ENCODE measurements at regions not wholly inside any gene's neighbourhood (a gene's known extent, or its start where the extent isn't known, plus 50 kb on each side); places are given as distances from the start of the nearest gene placed in this dataset.

DNA sequence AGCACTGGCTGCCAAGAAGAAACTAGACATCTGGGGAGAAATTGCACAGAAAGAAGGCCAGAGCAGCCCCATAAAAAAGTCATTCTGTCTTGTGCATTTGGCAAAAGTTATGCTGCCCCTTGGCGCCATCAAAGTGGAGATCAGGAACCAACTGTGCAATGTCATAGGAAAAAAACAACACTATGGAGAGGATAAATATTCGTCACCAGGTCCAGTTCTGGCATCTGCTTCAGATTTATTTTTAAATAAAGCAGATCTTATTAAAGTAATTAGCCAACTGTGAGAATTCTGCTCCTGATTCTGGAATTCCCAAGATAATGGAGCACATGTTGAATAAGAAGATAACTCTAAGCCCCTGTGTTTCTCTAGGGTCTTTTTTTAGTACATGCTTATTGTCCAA is 500.0 kb upstream of the IL12A start:
- no peak overlapping the region for H3K27ac ChIP-seq (ENCODE audit: low read depth, low read length)
- H3K9me2 ChIP-seq (replicated peaks; ENCODE audit: insufficient read depth, low read length), result no peaks in the 10 kb centered on the region
- no peak overlapping the region for H3K9ac ChIP-seq (ENCODE audit: low read length)
- H3K27me3 ChIP-seq (ENCODE audit: low read length), result no peaks in the 10 kb centered on the region
- no peaks in the 10 kb centered on the region for H4K20me1 ChIP-seq (ENCODE audit: low read depth, low read length)
- H3F3A ChIP-seq (ENCODE audit: insufficient read depth), result no peaks in the 10 kb centered on the region
- H3K79me2 ChIP-seq (ENCODE audit: insufficient read depth, low read length), result no peaks in the 10 kb centered on the region
- no peak overlapping the region for H3K4me3 ChIP-seq (ENCODE audit: insufficient read depth, low read length, poor library complexity, severe bottlenecking)
- H3K36me3 ChIP-seq (ENCODE audit: low read length), result no peaks in the 10 kb centered on the region
- H3K4me2 ChIP-seq (ENCODE audit: low read depth, low read length, poor library complexity, severe bottlenecking), result no peak overlapping the region
- H3K9me3 ChIP-seq (ENCODE audit: insufficient read depth, low read length), result no peaks in the 10 kb centered on the region
- H2AFZ ChIP-seq (ENCODE audit: low read depth, low read length, severe bottlenecking), result no peak overlapping the region
- TF ChIP-seq, protein P1, sequence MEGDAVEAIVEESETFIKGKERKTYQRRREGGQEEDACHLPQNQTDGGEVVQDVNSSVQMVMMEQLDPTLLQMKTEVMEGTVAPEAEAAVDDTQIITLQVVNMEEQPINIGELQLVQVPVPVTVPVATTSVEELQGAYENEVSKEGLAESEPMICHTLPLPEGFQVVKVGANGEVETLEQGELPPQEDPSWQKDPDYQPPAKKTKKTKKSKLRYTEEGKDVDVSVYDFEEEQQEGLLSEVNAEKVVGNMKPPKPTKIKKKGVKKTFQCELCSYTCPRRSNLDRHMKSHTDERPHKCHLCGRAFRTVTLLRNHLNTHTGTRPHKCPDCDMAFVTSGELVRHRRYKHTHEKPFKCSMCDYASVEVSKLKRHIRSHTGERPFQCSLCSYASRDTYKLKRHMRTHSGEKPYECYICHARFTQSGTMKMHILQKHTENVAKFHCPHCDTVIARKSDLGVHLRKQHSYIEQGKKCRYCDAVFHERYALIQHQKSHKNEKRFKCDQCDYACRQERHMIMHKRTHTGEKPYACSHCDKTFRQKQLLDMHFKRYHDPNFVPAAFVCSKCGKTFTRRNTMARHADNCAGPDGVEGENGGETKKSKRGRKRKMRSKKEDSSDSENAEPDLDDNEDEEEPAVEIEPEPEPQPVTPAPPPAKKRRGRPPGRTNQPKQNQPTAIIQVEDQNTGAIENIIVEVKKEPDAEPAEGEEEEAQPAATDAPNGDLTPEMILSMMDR (IDR thresholded peaks at IDR 0.05; ENCODE audit: insufficient read depth, low read length, poor library complexity, severe bottlenecking), result no peak
- no peak for TF ChIP-seq EZH2phosphoT487 (conservative IDR thresholded peaks at IDR 0.05; ENCODE audit: low read length)

DNA sequence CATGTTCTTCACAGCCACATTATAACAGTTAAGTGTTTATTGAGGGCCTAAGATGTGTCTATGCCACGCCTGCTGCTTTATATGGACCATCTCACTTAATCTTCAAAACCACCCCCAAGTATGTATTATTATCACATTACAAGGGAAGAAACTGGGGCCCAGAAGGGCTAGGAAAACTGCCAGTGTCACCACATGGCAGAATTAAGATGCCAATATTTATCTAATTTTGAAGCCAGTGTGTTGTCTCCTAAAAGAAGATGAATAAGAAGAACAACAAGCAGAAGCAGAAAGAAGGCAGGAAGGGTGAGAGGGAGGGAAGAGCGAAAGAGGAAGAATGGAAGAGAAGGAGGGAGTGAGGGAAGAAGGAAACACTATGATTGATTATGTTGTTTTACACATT is 491.3 kb upstream of the IL12A start:
- no peak for TF ChIP-seq EZH2phosphoT487 (conservative IDR thresholded peaks at IDR 0.05; ENCODE audit: low read length)
- TF ChIP-seq, protein P1 (IDR thresholded peaks at IDR 0.05; ENCODE audit: insufficient read depth, low read length, poor library complexity, severe bottlenecking), result no peak
- Histone ChIP-seq H3F3A (ENCODE audit: insufficient read depth) (no peaks in the 10 kb centered on the region), H3K27me3 (ENCODE audit: low read length) (no peaks in the 10 kb centered on the region)

DNA sequence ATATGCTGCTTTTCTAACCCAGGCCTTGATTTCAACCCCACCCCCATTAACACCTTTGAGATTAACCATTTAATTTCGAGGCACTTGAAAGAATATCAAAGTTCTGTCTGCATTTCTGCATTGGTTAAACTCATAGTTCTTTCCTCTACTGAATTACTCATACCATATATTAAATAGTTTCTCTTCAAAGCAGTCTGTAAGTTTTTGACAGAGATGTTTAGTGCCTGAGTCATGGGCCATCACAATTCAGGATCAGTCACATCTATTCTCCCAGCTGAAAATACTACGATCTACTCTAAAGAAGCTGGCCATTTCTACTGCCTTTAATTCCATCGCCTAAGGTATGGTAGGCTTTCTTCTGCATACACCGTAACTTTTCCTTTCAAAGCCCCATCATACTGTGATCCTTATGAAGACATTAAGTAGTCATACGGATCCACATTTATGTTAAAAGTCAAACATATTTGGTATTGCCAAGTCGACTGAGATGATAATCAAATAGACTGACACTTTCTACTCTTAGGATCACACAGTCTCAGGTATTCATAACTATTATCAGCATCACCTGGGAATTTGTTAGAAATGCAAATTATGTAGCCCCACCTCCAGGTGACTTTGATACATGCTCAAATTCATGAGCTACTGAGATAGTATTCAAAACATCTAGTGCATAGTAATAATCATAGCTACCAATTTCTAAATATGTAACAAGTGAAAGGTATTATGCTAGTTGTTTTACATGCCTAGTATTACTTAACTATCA is 489.4 kb upstream of the IL12A start:
- no peaks in the 10 kb centered on the region for H3F3A ChIP-seq (ENCODE audit: insufficient read depth)
- H3K9me2 ChIP-seq (replicated peaks; ENCODE audit: insufficient read depth, low read length), result no peaks in the 10 kb centered on the region
- no peaks in the 10 kb centered on the region for H3K9me3 ChIP-seq (ENCODE audit: insufficient read depth, low read length)
- no peak overlapping the region for H2AFZ ChIP-seq (ENCODE audit: low read depth, low read length, severe bottlenecking)
- H3K4me3 ChIP-seq (ENCODE audit: insufficient read depth, low read length, poor library complexity, severe bottlenecking), result no peak overlapping the region
- H3K4me2 ChIP-seq (ENCODE audit: low read depth, low read length, poor library complexity, severe bottlenecking), result no peak overlapping the region
- no peak overlapping the region for H3K27ac ChIP-seq (ENCODE audit: low read depth, low read length)
- H3K27me3 ChIP-seq (ENCODE audit: low read length), result no peaks in the 10 kb centered on the region
- H3K79me2 ChIP-seq (ENCODE audit: insufficient read depth, low read length), result no peaks in the 10 kb centered on the region
- H3K9ac ChIP-seq (ENCODE audit: low read length), result no peak overlapping the region
- no peaks in the 10 kb centered on the region for H4K20me1 ChIP-seq (ENCODE audit: low read depth, low read length)
- no peaks in the 10 kb centered on the region for H3K36me3 ChIP-seq (ENCODE audit: low read length)
- no peak for TF ChIP-seq EZH2phosphoT487 (conservative IDR thresholded peaks at IDR 0.05; ENCODE audit: low read length)
- TF ChIP-seq, protein P1 (IDR thresholded peaks at IDR 0.05; ENCODE audit: insufficient read depth, low read length, poor library complexity, severe bottlenecking), result no peak

More for the DNA sequence above, 491.3 kb upstream of the IL12A start:
- H2AFZ ChIP-seq (ENCODE audit: low read depth, low read length, severe bottlenecking), result no peak overlapping the region
- no peak overlapping the region for H3K4me2 ChIP-seq (ENCODE audit: low read depth, low read length, poor library complexity, severe bottlenecking)
- H3K27ac ChIP-seq (ENCODE audit: low read depth, low read length), result no peak overlapping the region
- H3K9me2 ChIP-seq (replicated peaks; ENCODE audit: insufficient read depth, low read length), result no peaks in the 10 kb centered on the region
- H4K20me1 ChIP-seq (ENCODE audit: low read depth, low read length), result no peaks in the 10 kb centered on the region
- H3K79me2 ChIP-seq (ENCODE audit: insufficient read depth, low read length), result no peaks in the 10 kb centered on the region
- no peak overlapping the region for H3K9ac ChIP-seq (ENCODE audit: low read length)
- H3K9me3 ChIP-seq (ENCODE audit: insufficient read depth, low read length), result no peaks in the 10 kb centered on the region
- no peaks in the 10 kb centered on the region for H3K36me3 ChIP-seq (ENCODE audit: low read length)
- H3K4me3 ChIP-seq (ENCODE audit: insufficient read depth, low read length, poor library complexity, severe bottlenecking), result no peak overlapping the region

Measured in SU-DHL-6 (cell line).